ENCODE measurements at regions not wholly inside any gene's neighbourhood (a gene's known extent, or its start where the extent isn't known, plus 50 kb on each side); places are given as distances from the start of the nearest gene placed in this dataset.

- DNase-seq: no peak
These were observed 137.4 kb upstream of the DMAC1 start for GRCh38 chr9:7936996-7937395.

GRCh38 chr9:7936163-7936562 is 136.6 kb upstream of the DMAC1 start:
- no peak for DNase-seq

DNA sequence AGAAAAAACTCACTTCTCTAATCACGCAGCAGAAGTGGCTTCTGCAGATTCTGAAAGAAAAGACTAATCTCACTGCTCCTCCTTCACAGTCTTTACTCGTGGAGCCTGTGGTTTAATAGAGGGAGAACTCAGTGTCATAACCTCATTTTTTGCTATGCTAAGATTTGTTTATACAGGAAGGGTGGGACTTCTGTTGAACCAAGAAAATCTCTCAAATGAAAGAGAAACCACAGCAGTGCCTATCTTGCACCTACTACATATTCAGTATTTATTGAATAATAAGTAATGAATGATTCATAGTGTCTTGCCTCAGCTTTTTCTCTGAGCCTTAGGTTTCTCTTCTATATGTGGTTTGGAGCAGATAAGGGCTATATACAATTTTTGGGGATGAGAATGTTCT is 136.1 kb upstream of the DMAC1 start:
- no peak for DNase-seq

DNA sequence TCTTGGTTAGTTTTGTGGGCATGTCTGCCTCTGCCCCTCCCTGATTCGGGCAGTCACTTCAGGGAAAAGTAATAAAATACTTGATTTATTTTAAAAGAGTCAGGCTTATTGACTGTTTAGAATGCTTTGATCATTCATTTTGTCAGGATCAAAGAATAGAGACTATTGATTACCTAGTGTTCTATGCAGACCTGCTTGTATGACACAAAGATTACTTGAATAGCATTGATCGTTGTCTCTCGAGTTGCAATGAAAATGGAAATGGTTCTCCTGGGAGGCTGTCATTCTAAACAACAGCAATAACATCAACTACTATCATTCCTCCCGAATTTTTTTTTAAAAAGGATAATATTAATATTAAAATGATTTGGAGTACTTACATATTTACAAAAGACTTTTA is 133.2 kb upstream of the DMAC1 start:
- no peak for DNase-seq

DNA sequence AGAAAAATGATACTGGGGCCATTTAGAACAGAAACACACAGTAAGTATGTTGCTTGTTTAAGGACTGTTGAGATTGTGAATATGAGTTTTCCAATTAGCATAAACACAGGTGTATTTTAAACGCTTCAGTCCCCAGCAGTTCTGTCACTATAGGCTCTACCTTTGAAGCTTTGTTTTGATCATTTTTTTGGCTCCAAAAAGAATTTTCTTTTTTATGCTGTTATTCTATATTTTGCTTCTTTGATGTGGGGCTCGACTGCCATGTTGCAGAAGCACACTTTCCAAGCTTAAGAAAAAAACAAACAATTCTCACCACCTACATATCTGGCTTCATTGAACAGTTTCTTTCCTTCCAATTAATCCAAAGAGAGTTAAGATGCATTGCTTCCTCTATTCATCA is 131.0 kb upstream of the DMAC1 start:
- no peak for DNase-seq

GRCh38 chr9:7921545-7922197 is 122.1 kb upstream of the DMAC1 start:
- DNase-seq: no peak

DNA sequence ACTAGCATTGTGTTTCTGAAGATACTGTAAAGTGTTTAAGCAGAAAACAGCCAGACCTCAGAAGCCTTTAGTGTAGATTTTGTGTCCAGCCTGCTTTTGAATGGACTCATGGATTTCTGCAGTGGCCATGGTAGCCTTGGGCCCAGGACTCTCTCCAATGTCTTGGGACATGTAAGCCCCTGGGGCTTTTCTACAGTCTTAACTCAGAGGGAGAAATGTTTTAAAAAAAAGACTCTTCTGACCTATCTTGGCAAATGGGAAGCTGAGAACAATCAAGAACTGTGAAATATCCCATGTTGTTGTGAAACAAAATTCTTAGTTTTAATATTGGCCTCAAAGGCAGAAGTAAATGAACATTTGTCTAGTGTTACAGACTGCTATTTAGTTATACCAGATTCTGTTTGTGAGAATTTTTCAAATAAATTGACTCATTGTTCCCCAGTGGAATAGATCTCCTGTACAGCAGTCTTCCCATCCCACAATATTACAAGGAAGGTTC is 112.5 kb upstream of the DMAC1 start:
- no peak for DNase-seq

DNA sequence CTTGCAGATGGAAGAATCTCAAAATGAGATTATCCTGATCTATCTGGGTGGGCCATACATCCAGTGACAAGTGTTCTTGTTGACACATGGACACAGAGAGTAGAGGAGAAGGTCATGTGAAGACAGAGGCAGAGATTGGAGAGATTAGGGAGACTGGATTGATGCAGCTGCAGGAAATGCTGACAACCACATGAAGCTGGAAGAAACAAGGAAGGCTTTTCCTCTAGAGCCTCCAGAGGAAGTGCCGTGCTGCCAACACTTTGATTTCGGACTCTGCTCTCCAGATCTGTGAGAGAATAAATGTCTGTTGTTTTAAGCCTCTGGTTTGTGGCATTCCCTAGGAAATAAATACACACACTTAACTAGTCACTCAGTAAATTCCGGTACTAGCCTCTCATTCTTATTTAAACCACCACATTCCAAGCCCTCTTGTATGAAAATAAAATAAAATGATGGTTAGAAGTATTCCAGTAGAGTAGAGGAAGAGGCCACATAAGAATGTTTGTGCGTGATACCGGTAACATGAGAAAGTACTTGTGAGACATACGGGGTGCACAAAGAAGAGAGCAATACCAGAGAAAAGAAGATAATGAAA is 110.9 kb upstream of the DMAC1 start:
- no peak for DNase-seq

DNA sequence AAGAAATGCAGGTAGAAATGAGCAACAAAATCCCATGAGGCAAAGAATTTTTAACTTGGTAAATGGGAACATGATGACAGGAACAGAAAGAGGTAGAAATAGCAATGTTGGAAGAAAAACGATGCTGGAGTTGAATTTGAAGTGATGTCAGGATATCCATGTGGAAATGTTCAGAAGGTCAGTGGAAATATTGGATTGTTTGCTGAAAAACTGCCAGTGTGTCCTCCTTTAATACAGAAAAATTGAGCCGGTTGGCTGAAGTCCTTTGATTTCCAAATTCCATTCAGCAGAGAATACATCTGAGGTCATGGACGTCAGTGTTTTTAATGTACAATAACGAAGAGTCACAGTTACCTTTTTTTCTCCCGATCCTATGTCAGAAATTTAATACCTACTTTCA is 110.0 kb upstream of the DMAC1 start:
- DNase-seq: no peak

- no peak for DNase-seq
These were observed 108.2 kb upstream of the DMAC1 start for GRCh38 chr9:7907551-7908337.

GRCh38 chr9:7906783-7907550 is 107.4 kb upstream of the DMAC1 start:
- peak; percentile 13 for DNase-seq

GRCh38 chr9:7901621-7902020 is 102.0 kb upstream of the DMAC1 start:
- DNase-seq: no peak

GRCh38 chr9:7900541-7900940 is 101.0 kb upstream of the DMAC1 start:
- DNase-seq: no peak

GRCh38 chr9:7899753-7900152 is 100.2 kb upstream of the DMAC1 start:
- no peak for DNase-seq

GRCh38 chr9:7894231-7894630 is 94.7 kb upstream of the DMAC1 start:
- peak; percentile 18 for DNase-seq

- DNase-seq: no peak
These were observed 93.4 kb upstream of the DMAC1 start for GRCh38 chr9:7892975-7893374.

DNA sequence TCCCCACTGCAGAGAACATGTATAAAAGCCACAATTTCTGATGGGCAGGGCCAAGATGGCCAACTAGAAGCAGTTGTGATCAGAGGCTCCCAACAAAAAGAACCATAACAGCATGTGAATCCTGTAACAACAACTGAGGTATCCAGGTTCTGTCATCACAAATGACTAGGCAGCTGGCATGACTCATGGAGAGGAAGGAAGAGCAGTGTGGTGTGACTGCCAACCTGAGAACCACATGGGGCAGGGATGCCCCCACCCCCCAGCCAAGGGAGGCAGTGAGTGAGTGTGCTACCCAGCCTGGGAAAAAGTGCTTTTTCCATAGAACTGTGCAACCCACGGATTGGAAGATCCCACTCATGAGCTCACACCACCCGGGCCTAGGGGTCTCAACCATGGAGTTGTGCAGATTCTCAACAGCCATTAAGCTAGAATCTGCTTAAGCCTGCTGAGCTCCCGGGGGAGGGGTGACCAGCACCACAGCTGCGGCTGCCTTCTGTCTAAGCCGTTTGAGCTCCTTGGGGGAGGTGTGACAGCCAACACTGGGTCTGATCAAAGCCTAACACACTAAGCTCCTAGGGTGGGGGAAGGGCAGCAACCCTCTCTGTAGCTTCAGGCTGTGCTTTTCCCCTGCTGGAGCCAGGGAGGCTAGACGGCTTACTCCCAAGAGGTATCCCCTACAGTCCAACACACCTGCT is 80.1 kb upstream of the DMAC1 start:
- no peak for DNase-seq

- no peak for DNase-seq
These were observed 72.6 kb upstream of the DMAC1 start for GRCh38 chr9:7871977-7872730.

- DNase-seq: no peak
These were observed 69.8 kb upstream of the DMAC1 start for GRCh38 chr9:7869340-7869739.

GRCh38 chr9:7862170-7862569 is 62.6 kb upstream of the DMAC1 start:
- DNase-seq: no peak

DNA sequence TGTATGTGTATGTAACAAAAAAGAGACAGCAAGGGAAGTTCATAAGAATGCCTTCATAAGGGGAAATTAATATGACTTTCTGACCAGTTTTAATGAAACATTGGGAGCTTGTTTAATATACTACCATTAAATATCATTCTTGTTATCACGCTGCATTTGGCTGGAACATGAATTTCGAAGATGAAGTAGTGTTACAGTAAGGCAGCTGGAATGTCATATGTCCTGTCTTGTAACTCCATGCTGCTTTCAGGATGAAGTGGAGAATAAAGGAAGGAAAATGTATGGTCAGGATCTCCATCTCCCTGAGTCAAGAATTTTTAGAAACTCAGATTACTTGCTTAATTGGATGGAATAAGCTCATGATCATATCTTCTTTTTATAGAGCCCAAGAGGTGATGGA is 61.5 kb upstream of the DMAC1 start:
- no peak for DNase-seq

DNA sequence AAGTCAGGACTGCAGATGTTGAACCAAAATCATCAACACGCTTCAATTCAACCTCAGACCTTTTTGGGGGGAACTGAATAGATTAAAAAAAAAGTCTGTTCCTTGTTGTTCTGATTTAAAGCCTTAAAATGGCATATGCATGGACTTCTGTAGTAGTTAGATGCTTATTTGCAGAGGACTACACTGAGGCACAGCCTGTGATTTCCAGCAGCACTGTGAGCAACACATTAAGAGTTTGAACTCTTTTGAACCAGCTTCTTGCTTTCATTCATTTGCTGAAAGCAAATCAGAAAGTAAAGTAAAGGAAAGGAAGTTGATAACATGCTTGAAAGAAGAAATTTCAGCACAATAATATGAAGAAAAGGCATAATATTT is 60.7 kb upstream of the DMAC1 start:
- DNase-seq: no peak

All from NCI-H1694 treated with DMSO at 0.1 percent for 48 hours (cell line).